CD8-positive, alpha-beta memory T cell (primary cell): ENCODE measurements at regions not wholly inside any gene's neighbourhood (a gene's known extent, or its start where the extent isn't known, plus 50 kb on each side); places are given as distances from the start of the nearest gene placed in this dataset.

Source experiments
- CTCF ChIA-PET: fragments of 350-600 bp; sonication (Branson Sonifier 250); formaldehyde crosslinking; loops from one replicate; lab custom pipeline; 2021; ENCODE audit warnings: antibody characterized with exemption; lab: Charles Lee
- POLR2A ChIA-PET: fragments of 350-600 bp; sonication (Branson Sonifier 250); formaldehyde crosslinking; loops from one replicate; lab custom pipeline; 2021; ENCODE audit warnings: antibody characterized with exemption; lab: Charles Lee
- DNase-seq, 5 donors: peaks; one replicate each; pipeline versions ENCODE4 v3.0.0 to v3.0.0-alpha.2; 2020 to 2022; ENCODE audit warnings: mixed read lengths in 1 of 5
- H3K27ac ChIP-seq: one replicate; pipeline ENCODE4 v1.7.0; 2013; ENCODE audit warnings: low read depth, mild to moderate bottlenecking, low read length, moderate library complexity
- H3K27me3 ChIP-seq: 2 replicates; pipeline ENCODE4 v1.7.0; 2013; ENCODE audit warnings: low read length, mild to moderate bottlenecking; ENCODE audit not compliant: insufficient read depth, poor library complexity, severe bottlenecking
- H3K36me3 ChIP-seq: 2 replicates; pipeline ENCODE4 v1.7.0; 2013; ENCODE audit warnings: mild to moderate bottlenecking, low read length, moderate library complexity; ENCODE audit not compliant: insufficient read depth
- H3K4me1 ChIP-seq: 2 replicates; pipeline ENCODE4 v1.7.0; 2013; ENCODE audit warnings: mild to moderate bottlenecking, low read length, moderate library complexity; ENCODE audit not compliant: insufficient read depth
- H3K4me3 ChIP-seq: 2 replicates; pipeline ENCODE4 v1.7.0; 2013; ENCODE audit warnings: mild to moderate bottlenecking, low read length
- H3K9me3 ChIP-seq: 2 replicates; pipeline ENCODE4 v1.7.0; 2013; ENCODE audit warnings: mild to moderate bottlenecking, low read length
- H3K27ac Mint-ChIP-seq, 8 donors: one replicate each; pipeline ENCODE4 v1.8.0; 2020 to 2021; ENCODE audit warnings: mixed read lengths in 8 of 8, mild to moderate bottlenecking in 6 of 8, inconsistent platforms in 3 of 8, moderate library complexity in 3 of 8
- H3K27me3 Mint-ChIP-seq, 2 donors: one replicate each; pipeline ENCODE4 v1.8.0; 2020 to 2021; ENCODE audit warnings: mixed read lengths in 2 of 2, mild to moderate bottlenecking in 1 of 2, moderate library complexity in 1 of 2
- H3K36me3 Mint-ChIP-seq, 3 donors: one replicate each; pipeline ENCODE4 v1.8.0; 2020 to 2021; ENCODE audit warnings: mixed read lengths in 3 of 3, inconsistent platforms in 1 of 3, mild to moderate bottlenecking in 1 of 3
- H3K4me1 Mint-ChIP-seq, 3 donors: one replicate each; pipeline ENCODE4 v1.8.0; 2020 to 2021; ENCODE audit warnings: mixed read lengths in 3 of 3, inconsistent platforms in 1 of 3, mild to moderate bottlenecking in 1 of 3
- H3K4me3 Mint-ChIP-seq, 7 donors: one replicate each; pipeline ENCODE4 v1.8.0; 2020 to 2021; ENCODE audit warnings: mixed read lengths in 7 of 7, mild to moderate bottlenecking in 6 of 7, moderate library complexity in 4 of 7, inconsistent platforms in 2 of 7
- H3K9me3 Mint-ChIP-seq, 5 donors: one replicate each; pipeline ENCODE4 v1.8.0; 2020 to 2022; ENCODE audit warnings: mixed read lengths in 5 of 5, mild to moderate bottlenecking in 3 of 5, moderate library complexity in 2 of 5, inconsistent platforms in 1 of 5

DNA sequence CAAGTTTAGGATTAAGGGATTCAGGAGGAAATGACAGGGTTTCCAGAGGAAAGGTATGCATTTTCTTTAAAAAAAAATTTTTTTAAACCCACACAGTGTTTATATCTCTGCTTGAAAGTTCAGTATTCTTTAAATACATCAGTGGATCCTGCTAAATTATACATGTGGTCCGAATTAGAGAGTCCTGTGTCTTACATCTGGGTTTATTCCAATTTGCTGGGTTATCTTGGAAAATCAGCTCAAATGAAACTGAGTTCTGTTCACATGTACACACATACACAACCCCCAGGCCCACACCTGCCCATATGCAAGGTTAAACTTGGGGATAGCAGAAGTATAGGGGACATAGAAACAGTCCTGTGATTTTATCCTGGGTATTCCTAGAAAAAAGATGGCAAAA is 493.7 kb downstream of the ZNF608 start:
- Mint-ChIP-seq H3K9me3 (peaks cover 0 to 49% (median 4%) of the 10 kb centered on the region in 5 donors), H3K4me1 (no peaks in the 10 kb centered on the region), H3K27me3 (no peaks in the 10 kb centered on the region), H3K4me3 (no peak overlapping the region), H3K27ac (no peak overlapping the region), H3K36me3 (no peaks in the 10 kb centered on the region)
- Histone ChIP-seq H3K9me3 (no peaks in the 10 kb centered on the region), H3K36me3 (no peaks in the 10 kb centered on the region), H3K4me1 (no peaks in the 10 kb centered on the region), H3K27me3 (no peaks in the 10 kb centered on the region), H3K4me3 (no peak overlapping the region), H3K27ac (no peak overlapping the region)
- POLR2A ChIA-PET, result no interaction called here
- no peak for DNase-seq
- CTCF ChIA-PET, result no interaction called here

- CTCF ChIA-PET, result no interaction called here
- Mint-ChIP-seq H3K27me3 (no peaks in the 10 kb centered on the region), H3K27ac (no peak overlapping the region), H3K36me3 (no peaks in the 10 kb centered on the region), H3K4me3 (no peak overlapping the region), H3K9me3 (peaks cover 0 to 49% (median 5%) of the 10 kb centered on the region in 5 donors), H3K4me1 (no peaks in the 10 kb centered on the region)
- no peak for DNase-seq
- Histone ChIP-seq H3K9me3 (no peaks in the 10 kb centered on the region), H3K36me3 (no peaks in the 10 kb centered on the region), H3K27me3 (no peaks in the 10 kb centered on the region), H3K4me3 (no peak overlapping the region), H3K27ac (no peak overlapping the region), H3K4me1 (no peaks in the 10 kb centered on the region)
- POLR2A ChIA-PET, result no interaction called here
These were observed 494.2 kb downstream of the ZNF608 start for GRCh38 chr5:124252191-124252638.

- Mint-ChIP-seq H3K27me3 (peaks cover 0 to 3% of the 10 kb centered on the region in 2 donors), H3K36me3 (peaks cover 0 to 4% (median 2%) of the 10 kb centered on the region in 3 donors), H3K4me3 (no peak overlapping the region), H3K9me3 (peaks cover 7 to 40% (median 14%) of the 10 kb centered on the region in 5 donors), H3K27ac (no peak overlapping the region), H3K4me1 (no peaks in the 10 kb centered on the region)
- DNase-seq, result no peak
- H3K4me1 ChIP-seq, result no peaks in the 10 kb centered on the region
- no peaks in the 10 kb centered on the region for H3K36me3 ChIP-seq
- H3K4me3 ChIP-seq, result no peak overlapping the region
- ChIA-PET CTCF (no interaction called here), POLR2A (no interaction called here)
- H3K9me3 ChIP-seq, result no peaks in the 10 kb centered on the region
- H3K27ac ChIP-seq, result no peak overlapping the region
- no peaks in the 10 kb centered on the region for H3K27me3 ChIP-seq
These were observed 501.2 kb downstream of the ZNF608 start for GRCh38 chr5:124245276-124245675.

DNA sequence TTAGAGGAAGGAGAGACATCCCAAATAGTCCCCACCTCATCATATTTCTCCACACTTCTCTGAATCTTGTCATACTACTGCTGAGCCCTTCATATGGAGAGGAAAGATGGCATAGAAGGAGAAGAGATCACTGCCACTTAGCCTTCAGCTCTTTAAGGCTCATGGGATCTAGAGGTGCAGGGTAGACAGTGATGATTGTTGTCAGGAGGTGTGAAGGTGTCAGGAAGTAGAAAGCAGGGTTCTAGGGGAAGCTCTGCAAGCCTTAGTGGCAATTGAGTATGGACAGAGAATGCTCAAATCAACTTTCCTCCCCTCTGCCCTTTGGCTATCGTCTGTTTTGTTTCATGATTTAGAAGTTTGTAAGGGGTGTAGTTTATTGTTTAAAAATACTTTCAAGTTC is 505.7 kb downstream of the ZNF608 start:
- H3K36me3 ChIP-seq, result no peaks in the 10 kb centered on the region
- no peak overlapping the region for H3K4me3 ChIP-seq
- H3K4me1 ChIP-seq, result no peaks in the 10 kb centered on the region
- H3K9me3 ChIP-seq, result no peaks in the 10 kb centered on the region
- H3K27ac ChIP-seq, result no peak overlapping the region
- Mint-ChIP-seq H3K36me3 (peaks cover 0 to 4% (median 2%) of the 10 kb centered on the region in 3 donors), H3K9me3 (peaks cover 7 to 19% (median 15%) of the 10 kb centered on the region in 5 donors), H3K27ac (no peak overlapping the region), H3K4me1 (no peaks in the 10 kb centered on the region), H3K4me3 (no peak overlapping the region), H3K27me3 (peaks cover 0 to 3% of the 10 kb centered on the region in 2 donors)
- POLR2A ChIA-PET, result no interaction called here
- CTCF ChIA-PET, result no interaction called here
- H3K27me3 ChIP-seq, result no peaks in the 10 kb centered on the region
- no peak for DNase-seq

GRCh38 chr5:124239572-124239971 is 506.9 kb downstream of the ZNF608 start:
- Mint-ChIP-seq H3K36me3 (peaks cover 0 to 4% (median 2%) of the 10 kb centered on the region in 3 donors), H3K27me3 (peaks cover 0 to 3% of the 10 kb centered on the region in 2 donors), H3K4me3 (no peak overlapping the region), H3K27ac (no peak overlapping the region), H3K4me1 (no peaks in the 10 kb centered on the region), H3K9me3 (peaks cover 4 to 16% (median 5%) of the 10 kb centered on the region in 5 donors)
- Histone ChIP-seq H3K4me3 (no peak overlapping the region), H3K36me3 (no peaks in the 10 kb centered on the region), H3K4me1 (no peaks in the 10 kb centered on the region), H3K27me3 (no peaks in the 10 kb centered on the region), H3K27ac (no peak overlapping the region), H3K9me3 (no peaks in the 10 kb centered on the region)
- DNase-seq, result no peak
- ChIA-PET CTCF (no interaction called here), POLR2A (no interaction called here)

GRCh38 chr5:124238350-124238749 is 508.1 kb downstream of the ZNF608 start:
- Mint-ChIP-seq H3K27ac (no peak overlapping the region), H3K9me3 (peaks cover 0 to 15% (median 4%) of the 10 kb centered on the region in 5 donors), H3K4me1 (no peaks in the 10 kb centered on the region), H3K4me3 (no peak overlapping the region), H3K27me3 (no peaks in the 10 kb centered on the region), H3K36me3 (peaks cover 0 to 4% (median 2%) of the 10 kb centered on the region in 3 donors)
- no peaks in the 10 kb centered on the region for H3K27me3 ChIP-seq
- no peaks in the 10 kb centered on the region for H3K4me1 ChIP-seq
- no peak overlapping the region for H3K4me3 ChIP-seq
- no peaks in the 10 kb centered on the region for H3K36me3 ChIP-seq
- no peak overlapping the region for H3K27ac ChIP-seq
- ChIA-PET POLR2A (no interaction called here), CTCF (no interaction called here)
- DNase-seq, result no peak
- H3K9me3 ChIP-seq, result no peaks in the 10 kb centered on the region

- CTCF ChIA-PET, result no interaction called here
- peaks cover 2 to 14% (median 7%) of the 10 kb centered on the region in 5 donors for H3K9me3 Mint-ChIP-seq
- no peak for DNase-seq
- H3K27ac Mint-ChIP-seq, result no peak overlapping the region
- POLR2A ChIA-PET, result no interaction called here
- Histone ChIP-seq H3K27ac (no peak overlapping the region), H3K27me3 (no peaks in the 10 kb centered on the region), H3K9me3 (no peaks in the 10 kb centered on the region), H3K4me1 (no peaks in the 10 kb centered on the region), H3K36me3 (no peaks in the 10 kb centered on the region), H3K4me3 (no peak overlapping the region)
- H3K4me3 Mint-ChIP-seq, result no peak overlapping the region
- H3K27me3 Mint-ChIP-seq, result no peaks in the 10 kb centered on the region
- peaks cover 0 to 4% (median 2%) of the 10 kb centered on the region in 3 donors for H3K36me3 Mint-ChIP-seq
- no peaks in the 10 kb centered on the region for H3K4me1 Mint-ChIP-seq
These were observed 509.2 kb downstream of the ZNF608 start for GRCh38 chr5:124237206-124237695.

DNA sequence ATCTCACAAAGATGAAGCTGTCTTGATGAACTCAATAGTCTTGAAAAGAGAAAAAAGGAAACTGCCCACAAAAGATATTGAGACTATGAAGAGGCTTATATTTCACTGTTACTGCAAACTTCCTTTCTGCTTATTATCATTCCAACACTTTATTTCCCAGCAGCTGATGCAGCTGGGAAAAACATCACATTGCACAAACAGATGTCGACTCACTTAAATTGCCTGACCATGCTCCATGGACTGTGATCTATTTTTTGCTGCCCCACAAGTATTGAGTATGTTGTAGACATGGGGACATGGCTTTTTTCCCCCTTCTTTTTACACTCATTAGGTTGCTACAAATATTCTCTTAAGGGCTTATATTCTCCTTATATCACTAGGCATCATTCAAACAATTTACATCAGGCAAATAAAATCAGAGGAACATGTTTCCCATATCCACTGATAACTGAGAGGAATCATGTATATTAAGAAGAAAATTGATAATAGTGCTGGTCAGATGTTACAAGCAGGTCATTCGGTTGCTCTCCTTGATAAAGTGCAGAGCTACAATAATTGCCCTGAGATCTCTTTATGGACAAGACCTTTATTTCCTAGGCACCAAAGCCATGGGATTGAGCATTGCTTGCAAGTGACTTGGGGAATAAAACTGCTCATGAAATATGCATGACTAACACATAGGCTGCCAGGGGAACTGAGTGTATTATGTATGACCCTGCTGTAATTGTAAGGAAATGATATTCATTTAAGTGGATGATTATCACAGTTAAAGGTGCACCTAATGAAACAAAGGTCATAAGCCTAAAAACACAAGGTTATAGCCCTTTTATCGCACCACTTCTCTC is 509.9 kb downstream of the ZNF608 start:
- peaks cover 4 to 9% (median 5%) of the 10 kb centered on the region in 5 donors for H3K9me3 Mint-ChIP-seq
- H3K4me1 Mint-ChIP-seq, result no peaks in the 10 kb centered on the region
- Histone ChIP-seq H3K9me3 (no peaks in the 10 kb centered on the region), H3K4me3 (no peak overlapping the region), H3K27ac (no peak overlapping the region), H3K36me3 (no peaks in the 10 kb centered on the region), H3K27me3 (no peaks in the 10 kb centered on the region), H3K4me1 (no peaks in the 10 kb centered on the region)
- no peak overlapping the region for H3K27ac Mint-ChIP-seq
- no peak overlapping the region for H3K4me3 Mint-ChIP-seq
- POLR2A ChIA-PET, result no interaction called here
- no peaks in the 10 kb centered on the region for H3K27me3 Mint-ChIP-seq
- no peak for DNase-seq
- no peaks in the 10 kb centered on the region for H3K36me3 Mint-ChIP-seq
- CTCF ChIA-PET, result no interaction called here
